ENCODE measurements at regions not wholly inside any gene's neighbourhood (a gene's known extent, or its start where the extent isn't known, plus 50 kb on each side); places are given as distances from the start of the nearest gene placed in this dataset.

DNA sequence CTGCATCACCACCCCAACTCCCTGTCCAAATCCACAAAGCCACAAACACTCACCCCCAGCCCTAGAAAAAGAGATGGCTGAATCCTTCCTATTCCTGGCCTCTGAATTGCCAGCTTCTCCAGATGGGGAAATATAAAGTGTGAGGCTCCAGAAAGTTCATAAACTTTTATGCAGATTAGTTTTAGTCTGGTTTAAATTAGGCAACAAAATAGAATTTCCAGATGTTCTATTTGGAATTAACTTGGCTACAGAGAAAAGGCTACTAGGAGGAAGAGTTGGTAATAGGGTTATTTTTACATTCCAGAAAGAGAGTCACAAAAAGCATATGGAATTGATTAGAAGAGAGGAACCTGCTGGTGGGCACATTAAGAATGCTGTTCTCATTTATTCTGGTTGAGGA lies 56.0 kb downstream of the EN1 start:
- TF ChIP-seq, protein P1, sequence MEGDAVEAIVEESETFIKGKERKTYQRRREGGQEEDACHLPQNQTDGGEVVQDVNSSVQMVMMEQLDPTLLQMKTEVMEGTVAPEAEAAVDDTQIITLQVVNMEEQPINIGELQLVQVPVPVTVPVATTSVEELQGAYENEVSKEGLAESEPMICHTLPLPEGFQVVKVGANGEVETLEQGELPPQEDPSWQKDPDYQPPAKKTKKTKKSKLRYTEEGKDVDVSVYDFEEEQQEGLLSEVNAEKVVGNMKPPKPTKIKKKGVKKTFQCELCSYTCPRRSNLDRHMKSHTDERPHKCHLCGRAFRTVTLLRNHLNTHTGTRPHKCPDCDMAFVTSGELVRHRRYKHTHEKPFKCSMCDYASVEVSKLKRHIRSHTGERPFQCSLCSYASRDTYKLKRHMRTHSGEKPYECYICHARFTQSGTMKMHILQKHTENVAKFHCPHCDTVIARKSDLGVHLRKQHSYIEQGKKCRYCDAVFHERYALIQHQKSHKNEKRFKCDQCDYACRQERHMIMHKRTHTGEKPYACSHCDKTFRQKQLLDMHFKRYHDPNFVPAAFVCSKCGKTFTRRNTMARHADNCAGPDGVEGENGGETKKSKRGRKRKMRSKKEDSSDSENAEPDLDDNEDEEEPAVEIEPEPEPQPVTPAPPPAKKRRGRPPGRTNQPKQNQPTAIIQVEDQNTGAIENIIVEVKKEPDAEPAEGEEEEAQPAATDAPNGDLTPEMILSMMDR (IDR thresholded peaks at IDR 0.05), result no peak
- no peak for TF ChIP-seq POLR2A (IDR thresholded peaks at IDR 0.05)

Data from esophagus squamous epithelium (tissue), 4 donors.